WTC11 (cell line): ENCODE measurements at regions not wholly inside any gene's neighbourhood (a gene's known extent, or its start where the extent isn't known, plus 50 kb on each side); places are given as distances from the start of the nearest gene placed in this dataset.

Experiments
- CDX4 ChIP-seq: fragments of 250-450 bp; sonication (Bioruptor Pico); IDR thresholded peaks from 2 replicates; pipeline ENCODE4 v1.9.0; 2021; ENCODE audit warnings: moderate library complexity, mild to moderate bottlenecking, inconsistent platforms, borderline replicate concordance
- E2F1 ChIP-seq: sonication (generic); formaldehyde crosslinking; IDR thresholded peaks from 2 replicates; pipeline ENCODE4 v1.8.0; 2022; ENCODE audit warnings: mild to moderate bottlenecking, missing genetic modification reagents
- ESRRA ChIP-seq: sonication (generic); formaldehyde crosslinking; IDR thresholded peaks from 2 replicates; pipeline ENCODE4 v1.8.1; 2022; ENCODE audit warnings: mild to moderate bottlenecking, missing genetic modification reagents, borderline replicate concordance
- ETV6 ChIP-seq: sonication (generic); formaldehyde crosslinking; IDR thresholded peaks from 2 replicates; pipeline ENCODE4 v1.8.1; 2022; ENCODE audit warnings: mild to moderate bottlenecking, missing genetic modification reagents
- PREB ChIP-seq: sonication (generic); formaldehyde crosslinking; IDR thresholded peaks from 2 replicates; pipeline ENCODE4 v1.8.1; 2022; ENCODE audit warnings: mild to moderate bottlenecking, missing genetic modification reagents, moderate library complexity, borderline replicate concordance
- TCF7 ChIP-seq: sonication (generic); formaldehyde crosslinking; IDR thresholded peaks from 2 replicates; pipeline ENCODE4 v1.8.0; 2022; ENCODE audit warnings: mild to moderate bottlenecking, low read depth, missing genetic modification reagents, moderate library complexity
- TP53 ChIP-seq: sonication (generic); formaldehyde crosslinking; IDR thresholded peaks from 2 replicates; pipeline ENCODE4 v1.8.1; 2023; ENCODE audit warnings: mild to moderate bottlenecking, missing genetic modification reagents
- TF ChIP-seq, protein P1 (sequence below): fragments of 200-600 bp; IDR thresholded peaks from 2 replicates; pipeline ENCODE4 v1.8.0; 2022; ENCODE audit warnings: antibody characterized with exemption

- no peak for TF ChIP-seq ESRRA
- TF ChIP-seq PREB, result no peak
- TF ChIP-seq E2F1 (CRISPR knock-in tag), result no peak
- no peak for TF ChIP-seq ETV6 (CRISPR knock-in tag)
- TF ChIP-seq, protein P1, sequence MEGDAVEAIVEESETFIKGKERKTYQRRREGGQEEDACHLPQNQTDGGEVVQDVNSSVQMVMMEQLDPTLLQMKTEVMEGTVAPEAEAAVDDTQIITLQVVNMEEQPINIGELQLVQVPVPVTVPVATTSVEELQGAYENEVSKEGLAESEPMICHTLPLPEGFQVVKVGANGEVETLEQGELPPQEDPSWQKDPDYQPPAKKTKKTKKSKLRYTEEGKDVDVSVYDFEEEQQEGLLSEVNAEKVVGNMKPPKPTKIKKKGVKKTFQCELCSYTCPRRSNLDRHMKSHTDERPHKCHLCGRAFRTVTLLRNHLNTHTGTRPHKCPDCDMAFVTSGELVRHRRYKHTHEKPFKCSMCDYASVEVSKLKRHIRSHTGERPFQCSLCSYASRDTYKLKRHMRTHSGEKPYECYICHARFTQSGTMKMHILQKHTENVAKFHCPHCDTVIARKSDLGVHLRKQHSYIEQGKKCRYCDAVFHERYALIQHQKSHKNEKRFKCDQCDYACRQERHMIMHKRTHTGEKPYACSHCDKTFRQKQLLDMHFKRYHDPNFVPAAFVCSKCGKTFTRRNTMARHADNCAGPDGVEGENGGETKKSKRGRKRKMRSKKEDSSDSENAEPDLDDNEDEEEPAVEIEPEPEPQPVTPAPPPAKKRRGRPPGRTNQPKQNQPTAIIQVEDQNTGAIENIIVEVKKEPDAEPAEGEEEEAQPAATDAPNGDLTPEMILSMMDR, result no peak
- no peak for TF ChIP-seq TCF7 (CRISPR knock-in tag)
- TF ChIP-seq TP53, result no peak
- TF ChIP-seq CDX4 (CRISPR knock-in tag), result no peak
Observed at GRCh38 chr1:37286881-37287280, 187.5 kb upstream of the ZC3H12A start.
